ENCODE measurements at regions not wholly inside any gene's neighbourhood (a gene's known extent, or its start where the extent isn't known, plus 50 kb on each side); places are given as distances from the start of the nearest gene placed in this dataset.
"Not testable (repeated sequence)": the region's sequence is repeated elsewhere in the genome, so short reads cannot be mapped to it uniquely, and the experiment has no call there.

DNA sequence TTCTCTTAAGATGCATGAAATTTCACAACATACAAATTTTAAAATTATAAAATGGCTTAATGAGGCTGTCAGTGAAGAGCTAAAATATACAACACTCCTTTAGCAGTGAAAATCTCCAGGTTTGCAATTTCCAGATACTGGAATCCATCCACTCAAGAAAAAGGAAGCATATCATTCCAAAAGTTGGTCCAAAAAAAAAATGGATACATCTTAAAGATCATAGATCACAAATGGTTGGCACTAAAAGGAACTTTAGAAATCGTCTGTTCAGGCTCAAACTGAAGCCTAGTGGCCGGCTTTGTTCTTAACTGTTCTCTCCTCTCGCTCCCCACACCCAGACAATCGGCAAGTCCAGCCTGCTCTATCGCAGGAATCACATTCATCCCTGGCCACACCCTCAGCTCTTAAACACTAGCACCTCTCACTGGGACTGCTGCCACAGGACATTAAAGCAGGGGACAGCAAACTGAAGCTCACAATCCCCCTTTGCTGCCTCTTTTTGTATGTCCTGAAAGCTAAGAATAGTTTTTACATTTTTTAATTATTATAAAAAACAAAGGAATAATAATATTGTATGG, 130.3 kb upstream of the CDIN1 start:
- no peak for DNase-seq

DNA sequence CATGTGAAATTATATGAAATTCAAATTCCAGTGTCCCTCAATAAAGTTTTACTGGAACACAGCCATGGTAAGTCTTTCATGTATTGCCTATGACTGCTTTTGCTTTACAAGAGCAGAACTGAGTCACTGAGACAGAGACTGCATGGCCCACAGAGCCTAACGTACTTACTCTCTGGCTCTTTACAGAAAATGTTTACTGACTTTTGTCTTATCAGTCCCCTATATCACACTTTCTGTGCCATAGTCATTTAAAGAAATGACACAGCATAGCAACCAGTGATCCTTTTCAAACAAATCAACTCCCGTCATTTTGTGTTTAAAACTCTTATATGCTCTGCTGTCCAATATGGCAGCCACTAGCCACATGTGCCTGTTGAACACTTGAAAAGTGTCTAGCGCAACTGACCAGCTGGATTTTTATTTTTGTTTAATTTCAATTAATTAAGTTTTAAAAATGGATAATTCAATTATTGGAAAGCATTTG, 129.7 kb upstream of the CDIN1 start:
- DNase-seq, result no peak

DNA sequence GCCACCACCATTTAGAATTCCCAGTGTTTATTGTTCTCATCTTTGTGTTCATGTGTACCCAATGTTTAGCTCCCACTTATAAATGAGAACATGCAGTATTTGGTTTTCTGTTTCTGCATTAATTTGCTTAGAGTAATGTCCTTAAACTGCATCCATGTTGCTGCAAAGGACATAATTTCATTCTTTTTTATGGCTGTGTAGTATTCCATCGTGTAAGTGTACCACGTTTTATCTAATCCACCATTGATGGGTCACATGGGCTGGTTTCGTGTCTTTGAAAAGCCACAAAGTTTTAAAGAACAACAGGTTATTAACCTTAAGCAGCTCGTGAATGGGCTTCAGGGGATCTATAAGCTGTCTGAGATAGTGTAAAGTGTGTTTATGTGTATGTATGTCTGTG, 125.2 kb upstream of the CDIN1 start:
- DNase-seq, result not testable (repeated sequence)

DNA sequence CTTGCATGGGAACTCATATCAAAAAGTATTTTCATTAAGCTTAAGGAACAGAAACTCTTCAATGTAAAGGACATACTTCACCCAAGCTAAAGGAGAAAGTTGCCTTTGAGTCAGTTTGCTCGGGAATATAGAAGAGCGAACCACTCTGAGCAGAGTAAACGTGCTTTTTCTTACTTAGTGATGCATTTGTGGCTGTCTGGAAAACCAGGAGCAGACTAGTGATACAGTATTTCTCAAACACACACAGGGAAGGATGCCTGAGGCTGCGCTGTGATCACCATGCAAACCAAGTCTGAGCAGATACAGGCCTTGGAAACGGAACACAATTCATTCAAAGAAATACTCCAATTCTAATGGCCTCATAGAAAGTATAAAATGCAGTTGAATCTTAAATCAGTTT, 121.0 kb upstream of the CDIN1 start:
- DNase-seq, result no peak

DNA sequence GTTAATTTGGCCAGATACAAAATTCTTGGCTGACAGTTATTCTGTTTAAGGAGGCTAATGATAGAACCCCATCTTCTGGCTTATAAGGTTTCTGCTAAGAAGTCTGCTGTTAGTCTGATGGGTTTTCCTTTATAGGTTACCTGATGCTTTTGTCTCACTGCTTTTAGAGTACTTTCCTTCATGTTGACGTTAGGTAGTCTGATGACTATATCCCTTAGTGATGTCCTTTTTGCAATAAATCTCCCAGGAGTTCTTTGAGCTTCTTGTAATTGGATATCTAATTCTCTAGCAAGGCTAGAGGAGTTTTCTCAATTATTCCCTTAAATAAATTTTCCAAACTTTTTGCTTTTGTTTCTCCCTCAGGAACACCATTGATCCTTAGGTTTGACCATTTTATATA, 114.1 kb upstream of the CDIN1 start:
- no peak for DNase-seq

DNA sequence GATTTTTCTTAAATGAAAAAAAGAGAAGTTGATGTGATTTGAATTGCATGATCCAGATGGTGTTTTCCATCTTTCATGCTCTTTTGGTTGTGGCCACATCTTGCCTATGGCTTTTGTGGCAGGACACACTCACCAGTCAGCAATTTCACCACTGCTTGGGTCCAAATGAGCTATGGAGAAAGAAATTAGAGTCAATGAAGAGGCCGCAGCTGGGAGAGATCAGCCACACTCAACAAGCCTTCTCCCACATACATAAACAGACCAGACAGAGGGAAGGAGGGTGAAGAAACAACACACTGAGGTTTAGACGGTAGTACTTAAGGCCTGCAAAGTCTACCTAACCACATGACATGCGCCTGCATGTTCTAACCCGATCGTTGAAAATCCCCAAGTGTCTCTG, 110.7 kb upstream of the CDIN1 start:
- DNase-seq, result peak in 1 of 3 donors; percentile 80

DNA sequence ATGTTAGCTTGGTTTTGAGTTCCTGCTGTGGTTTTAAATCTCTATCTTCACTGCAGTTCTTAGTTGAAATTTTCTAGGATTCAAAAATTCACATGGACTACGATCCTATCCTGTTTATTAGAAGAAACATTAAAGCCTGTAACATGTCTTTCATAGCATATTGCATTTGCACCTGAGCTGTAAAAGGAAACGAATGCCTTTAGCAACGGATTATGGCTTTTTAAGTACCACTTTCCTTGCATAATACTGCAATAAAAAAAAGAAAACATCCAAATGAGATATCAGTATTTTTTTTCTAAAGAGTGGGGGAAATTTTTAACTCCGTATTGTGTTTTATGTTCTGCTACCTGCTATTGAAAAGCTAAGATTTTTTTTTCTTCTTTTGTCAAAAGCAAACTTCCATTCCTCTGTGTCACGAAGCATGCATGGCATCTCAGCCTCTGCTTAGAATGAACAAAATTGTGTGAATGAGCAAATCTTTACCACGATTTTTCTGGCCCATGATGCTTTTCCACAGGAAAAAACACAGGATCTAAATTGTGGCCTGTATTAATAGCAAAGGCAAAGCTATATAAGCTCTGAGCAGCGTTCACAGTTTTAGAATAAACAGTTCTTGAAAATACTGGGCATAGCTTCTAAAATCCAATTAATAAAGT, 110.0 kb upstream of the CDIN1 start:
- DNase-seq, result peak in 1 of 3 donors; percentile 32

DNA sequence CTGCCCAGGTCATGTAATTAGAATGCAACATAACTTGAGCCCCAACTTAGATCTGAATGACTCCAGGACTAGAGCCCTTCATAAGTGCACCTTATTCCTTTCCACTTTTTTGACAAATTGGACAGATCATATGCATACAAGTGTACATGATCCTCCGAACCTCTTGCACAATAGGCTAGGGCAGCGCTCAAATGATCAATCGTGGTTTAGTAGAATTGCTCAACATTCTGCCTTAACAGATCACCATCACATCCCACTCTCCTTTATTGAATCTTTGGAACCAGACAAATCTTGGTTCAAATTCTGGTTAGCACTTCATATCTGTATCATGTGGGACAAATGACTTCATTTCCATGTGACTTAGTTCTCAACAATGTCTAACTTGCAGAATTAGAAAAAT, 106.8 kb upstream of the CDIN1 start:
- no peak for DNase-seq

DNA sequence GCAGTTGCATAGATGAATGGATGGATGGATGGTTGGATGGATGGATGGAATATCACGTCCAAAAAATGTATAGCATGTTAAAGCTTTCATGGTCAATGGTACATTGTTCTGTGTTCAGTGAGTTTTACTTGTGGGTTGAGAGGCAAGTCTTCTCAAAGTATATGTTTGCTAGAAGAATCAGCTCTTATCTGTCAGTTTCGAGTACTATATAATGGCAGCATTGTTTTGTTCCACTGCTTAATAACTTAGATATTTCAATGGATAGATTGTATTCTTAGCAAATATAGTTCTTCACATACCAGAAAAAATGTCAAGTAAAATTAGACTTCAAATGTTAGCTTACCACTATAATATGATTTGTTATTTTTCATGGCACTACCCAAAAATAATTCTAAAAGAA, 100.9 kb upstream of the CDIN1 start:
- no peak for DNase-seq

DNA sequence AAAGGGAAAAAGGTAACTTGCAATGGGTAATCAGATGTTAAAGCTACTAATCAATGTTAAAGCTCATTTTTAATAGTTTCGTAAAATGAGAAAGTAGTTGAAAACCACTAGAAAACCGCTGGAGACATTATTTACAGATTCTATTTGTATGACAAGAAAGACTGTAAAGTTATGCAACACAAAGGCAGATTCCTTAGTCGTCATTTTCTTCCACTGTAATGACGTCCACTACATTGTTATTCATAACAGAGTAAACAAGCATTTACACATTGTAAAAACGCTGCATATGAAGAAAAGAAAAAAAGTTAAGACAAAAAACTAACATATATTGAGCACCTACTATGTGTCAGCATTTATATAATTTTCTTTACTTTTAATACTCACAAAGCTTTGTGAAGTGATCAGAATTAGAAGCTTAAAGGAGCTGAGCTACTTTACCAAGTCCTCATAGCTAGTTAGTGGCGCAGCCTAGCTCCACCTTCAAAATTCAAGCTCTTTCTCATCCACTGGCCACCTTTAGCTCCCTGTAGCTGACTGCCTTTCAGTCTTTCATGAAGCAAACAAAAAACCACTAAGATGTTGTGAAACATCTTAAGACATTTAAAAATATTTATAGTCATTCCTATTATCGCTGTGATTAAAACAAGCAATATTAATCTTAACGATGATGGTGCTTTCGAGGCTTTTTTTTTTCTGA, 100.1 kb upstream of the CDIN1 start:
- DNase-seq, result no peak

DNA sequence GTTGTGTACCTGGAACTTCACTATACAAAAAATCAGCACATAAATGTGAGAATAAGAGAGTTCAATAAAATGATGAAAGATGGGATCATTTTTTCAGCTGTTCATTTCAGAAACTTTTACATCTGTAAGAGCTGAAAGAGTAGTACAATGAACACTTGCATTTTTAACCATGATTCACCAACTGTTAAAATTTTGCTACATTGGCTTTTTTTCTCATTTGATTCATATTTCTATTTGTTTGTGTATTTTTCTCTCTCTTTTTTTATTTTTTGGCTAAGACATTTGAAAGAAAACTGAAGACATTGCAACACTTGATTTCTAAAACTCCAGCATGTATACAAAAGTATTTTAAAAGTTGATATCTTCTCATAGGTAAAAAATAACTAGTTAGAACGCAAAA, 98.3 kb upstream of the CDIN1 start:
- no peak for DNase-seq

DNA sequence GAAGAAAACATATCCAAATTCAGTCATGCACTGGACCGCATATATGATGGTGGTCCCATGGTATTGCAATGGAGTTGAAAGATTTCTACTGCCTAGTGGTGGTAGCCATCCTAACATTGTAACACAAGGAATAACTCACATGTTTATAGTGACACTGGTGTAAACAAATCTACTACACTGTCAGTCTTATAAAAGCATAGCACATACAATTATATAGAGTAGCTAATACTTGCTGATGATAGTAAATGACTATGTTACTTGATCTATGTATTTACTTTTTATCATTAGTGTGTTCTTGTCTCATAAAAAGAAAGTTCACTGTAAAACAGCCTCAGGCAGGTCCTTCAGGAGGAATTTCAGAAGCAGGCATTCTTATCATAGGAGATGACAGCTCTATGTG, 96.0 kb upstream of the CDIN1 start:
- DNase-seq, result no peak

DNA sequence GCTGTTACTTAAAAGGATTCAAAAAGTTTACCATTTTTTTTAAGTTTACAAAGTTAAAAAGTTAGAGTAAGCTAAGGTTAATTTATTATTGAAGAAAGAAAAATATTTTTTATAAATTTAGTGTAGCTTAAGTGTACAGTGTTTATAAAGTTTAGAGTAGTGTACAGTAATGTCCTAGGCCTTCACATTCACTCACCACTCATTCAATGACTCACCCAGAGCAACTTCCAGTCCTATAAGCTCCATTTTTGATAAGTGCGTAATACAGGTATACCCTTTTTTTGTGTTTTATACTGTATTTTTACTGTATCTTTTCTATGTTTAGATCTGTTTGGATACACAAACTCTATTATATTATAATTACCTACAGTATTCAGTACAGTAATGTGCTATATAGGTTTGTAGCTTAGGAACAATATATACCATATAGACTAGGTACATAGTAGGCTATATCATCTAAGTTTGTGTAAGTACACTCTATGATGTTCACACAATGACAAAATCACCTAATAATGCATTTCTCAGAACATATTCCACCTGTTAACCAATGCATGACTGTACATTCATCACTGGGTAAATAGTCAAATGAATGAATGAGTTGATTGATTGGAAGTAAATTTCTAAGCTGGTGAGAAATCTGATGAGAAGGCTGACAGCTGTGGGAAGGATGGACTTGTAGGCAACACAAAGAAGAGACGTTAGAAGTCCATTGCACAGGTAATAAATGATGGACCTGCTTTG, 95.2 kb upstream of the CDIN1 start:
- no peak for DNase-seq

DNA sequence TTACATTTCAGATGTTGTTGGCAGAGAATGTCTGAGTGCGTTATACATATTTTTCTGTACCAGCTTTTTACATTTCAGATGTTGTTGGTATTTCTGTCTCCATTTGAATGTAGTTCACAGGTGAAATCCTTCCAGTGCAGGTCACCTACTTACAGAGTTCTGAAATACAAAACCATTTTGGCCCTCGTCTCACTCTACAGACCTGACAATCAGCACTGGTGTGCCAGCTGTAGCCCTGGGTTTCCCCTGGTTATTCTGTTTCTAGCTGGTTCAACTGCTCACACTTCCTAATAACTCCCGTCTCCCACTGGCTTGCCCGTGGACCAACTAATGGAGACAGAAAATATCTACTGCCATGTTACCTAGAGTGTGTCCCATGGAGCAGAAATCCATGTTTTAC, 87.5 kb upstream of the CDIN1 start:
- DNase-seq, result no peak

DNA sequence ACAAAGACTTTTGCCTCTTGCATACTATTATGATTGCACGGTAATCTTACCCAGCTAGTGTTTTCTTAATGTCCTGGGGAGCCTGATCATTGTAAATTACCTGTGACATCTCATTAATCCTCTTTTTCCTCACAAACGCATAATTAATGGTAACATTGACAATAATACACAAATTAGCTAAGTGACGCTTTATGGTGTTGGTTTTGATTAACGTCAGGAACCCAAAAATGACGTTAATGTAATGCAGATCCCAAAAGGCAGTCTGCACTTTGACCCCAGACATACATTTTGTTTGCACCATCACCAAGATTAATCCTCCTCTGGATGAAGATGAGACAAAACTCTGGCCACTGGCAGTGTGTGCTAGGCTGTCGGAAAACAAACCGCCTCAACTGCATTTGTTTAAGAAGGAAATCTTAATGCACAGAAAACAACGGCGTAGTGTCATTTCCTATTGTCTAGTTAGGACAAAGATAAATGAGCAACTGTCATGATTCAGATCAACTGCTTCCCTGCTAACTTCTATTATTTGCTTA, 83.9 kb upstream of the CDIN1 start:
- DNase-seq, result no peak

DNA sequence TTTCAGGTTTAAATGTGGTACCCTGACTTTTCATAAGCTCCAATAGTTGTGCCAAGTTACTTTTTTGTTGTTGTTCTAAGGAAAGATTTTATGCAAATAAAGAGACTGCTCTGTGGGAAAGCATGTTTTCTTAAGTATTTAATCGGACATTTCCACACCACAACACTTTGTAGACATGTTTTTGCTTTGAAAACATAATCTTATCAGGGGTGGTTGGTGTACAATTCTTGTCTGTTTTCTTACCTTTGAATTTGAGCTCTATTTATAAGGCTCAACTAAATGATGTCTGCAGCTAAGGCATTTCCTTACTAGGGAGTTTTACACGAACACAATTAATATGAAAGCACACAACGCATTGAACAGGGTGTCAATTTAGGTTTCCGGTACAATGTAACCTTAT, 81.5 kb upstream of the CDIN1 start:
- DNase-seq, result no peak

DNA sequence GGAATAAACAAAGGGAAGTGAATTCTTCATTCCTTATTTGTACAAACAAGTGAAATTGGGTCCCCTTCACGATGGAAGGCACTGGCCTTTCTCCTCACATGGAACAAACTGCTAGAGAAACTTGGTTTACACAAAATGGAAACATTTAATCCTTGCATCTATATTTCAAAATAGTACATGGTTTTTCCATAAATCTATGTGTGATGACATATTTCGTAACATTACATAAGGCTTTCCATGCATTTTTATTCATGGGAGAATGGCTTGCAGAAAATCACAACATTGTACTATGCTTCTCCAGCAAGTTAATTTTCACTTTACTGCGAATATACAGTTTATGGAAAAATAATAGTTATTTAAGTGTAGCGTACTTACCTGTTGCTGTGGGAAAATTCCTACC, 81.0 kb upstream of the CDIN1 start:
- no peak for DNase-seq

DNA sequence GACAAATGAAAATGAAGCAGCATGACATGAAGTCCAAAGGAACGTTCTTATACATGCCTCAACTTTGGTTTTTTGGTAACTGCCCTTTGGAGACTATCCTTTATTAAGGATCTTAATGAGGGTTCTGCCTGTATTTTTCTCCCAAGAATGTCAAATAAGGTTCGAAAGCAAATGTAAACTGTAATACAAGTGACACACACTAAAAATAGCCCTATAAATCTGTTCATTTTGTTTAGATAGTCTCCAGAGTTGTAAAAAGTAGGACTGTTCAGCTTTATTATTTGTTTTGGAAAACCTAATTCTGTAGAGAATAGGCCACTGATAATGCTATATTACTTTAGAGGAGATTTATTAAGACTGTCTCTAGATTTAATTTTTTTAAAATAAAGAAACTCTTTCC, 80.5 kb upstream of the CDIN1 start:
- DNase-seq, result no peak

DNA sequence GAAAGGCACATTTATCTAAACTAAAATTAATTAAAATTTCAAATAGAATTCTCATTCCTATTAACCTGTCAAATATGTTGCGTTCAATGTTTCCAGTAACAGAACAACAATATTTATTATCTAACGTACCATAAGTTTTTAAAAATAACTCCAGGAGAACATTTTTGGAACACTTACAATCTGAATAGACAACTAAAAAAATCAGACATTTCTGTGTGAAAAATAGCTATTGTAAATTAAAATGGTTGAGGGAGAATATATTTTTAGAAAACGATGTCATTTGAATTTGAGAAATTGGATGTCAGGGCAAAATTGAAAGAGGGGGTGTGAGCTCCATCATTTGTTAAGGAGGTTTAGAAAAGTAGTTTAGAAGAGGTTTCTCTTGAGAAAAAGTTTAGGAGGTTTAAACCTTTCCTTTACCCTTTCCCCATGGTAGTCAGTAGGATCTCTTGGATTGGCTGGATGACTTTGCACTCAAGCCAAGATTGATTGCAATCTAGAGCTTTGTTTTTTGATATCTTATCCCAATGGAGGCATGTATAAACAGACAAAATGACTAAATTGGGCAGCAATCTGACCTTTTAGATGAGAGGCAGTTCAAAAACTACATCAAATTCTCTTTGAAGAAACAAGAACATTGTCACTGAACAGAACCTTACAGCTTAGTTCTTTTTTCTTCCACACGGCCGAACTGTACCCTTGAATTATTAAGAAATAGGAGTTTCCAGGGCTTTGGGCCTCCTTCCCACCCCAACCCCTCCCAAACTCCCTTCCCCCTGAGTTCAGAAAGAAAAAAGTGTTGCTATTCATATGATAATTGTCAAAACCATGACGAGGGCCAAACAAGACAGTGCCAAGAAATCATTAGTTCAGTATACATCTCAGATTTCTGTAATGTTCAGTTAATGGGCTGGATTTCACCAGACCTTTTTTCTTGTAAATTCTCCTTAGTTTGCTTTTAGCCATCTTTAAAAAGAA, 79.7 kb upstream of the CDIN1 start:
- DNase-seq, result peak in 1 of 3 donors; percentile 3

DNA sequence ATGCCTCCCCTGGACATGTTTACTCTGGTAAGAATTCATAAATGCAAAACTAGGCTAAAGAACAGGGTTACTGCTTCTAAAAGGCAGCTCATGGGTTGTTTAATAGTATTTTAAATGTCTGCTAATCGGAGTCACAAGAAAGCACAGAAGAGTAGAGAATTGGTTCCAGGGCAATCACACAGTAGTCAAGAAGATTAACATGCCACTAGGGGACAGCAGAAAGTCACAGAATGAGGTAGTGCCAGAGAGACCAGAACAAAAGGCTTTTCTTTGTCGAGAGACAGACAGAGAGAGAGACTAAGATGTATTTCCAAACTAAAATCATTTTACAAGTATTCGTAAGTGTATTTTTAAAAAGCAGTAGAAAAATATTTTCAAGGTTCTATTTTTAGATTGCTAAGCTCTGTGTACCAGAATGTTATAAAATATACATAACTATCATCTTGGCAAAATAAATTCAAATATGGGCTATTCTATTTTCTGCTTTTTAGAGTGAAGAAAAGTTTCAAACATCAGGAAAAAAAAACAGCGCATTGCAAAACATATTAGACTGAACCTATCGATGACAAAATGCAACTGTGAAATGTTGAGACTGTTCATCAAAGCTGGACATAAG, 78.3 kb upstream of the CDIN1 start:
- DNase-seq, result peak; percentile 40 to 65 (median 65)

DNA sequence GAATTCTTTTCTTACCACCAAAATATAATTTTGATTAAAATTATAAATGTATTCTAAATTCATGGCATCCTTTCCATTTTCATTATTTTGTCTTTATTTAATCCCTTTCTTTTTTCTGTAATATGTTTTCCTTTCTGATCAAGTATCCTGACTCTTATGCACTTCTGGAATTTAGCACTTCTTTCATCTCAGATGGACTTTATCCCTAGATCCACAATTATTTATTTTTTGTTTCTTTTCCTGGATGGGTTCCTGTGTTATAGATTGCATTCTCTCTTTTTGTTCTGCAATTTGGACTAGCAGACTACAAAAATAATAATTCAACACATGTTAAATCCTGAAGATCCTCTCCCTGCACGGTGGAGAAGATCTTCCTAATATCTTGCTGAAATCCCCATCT, 76.9 kb upstream of the CDIN1 start:
- no peak for DNase-seq

Data from muscle of back (tissue), 3 donors.